ENCODE measurements at regions not wholly inside any gene's neighbourhood (a gene's known extent, or its start where the extent isn't known, plus 50 kb on each side); places are given as distances from the start of the nearest gene placed in this dataset.

DNA sequence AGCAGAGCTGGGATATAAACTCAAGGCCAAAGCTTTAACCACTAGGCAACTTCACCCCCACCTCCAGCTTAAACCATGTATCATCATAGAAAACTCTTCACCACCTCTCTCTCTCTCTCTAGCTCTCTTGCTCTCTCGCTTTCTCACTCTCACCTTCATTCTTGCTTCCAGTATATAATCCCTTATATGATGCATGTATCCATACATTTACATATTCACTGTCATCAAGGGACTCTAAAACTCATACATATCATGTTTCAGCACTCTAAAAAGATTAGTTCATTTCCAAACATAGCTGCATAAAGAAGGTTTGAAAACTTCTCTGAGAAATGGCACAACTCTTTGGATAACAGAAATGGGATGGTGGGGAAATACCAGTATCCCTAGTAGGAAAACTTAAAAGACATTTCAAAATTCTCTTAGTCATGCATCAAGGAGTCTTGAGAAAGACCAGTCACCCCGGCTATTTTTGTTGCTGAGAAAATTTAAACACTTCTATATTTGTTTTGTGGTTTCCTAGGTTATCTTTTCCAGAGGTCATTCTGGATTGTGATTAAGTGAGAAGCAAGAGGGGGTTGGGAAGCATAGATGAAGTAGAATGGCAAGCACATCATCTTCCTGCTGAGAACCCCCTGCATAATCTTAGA, 447.8 kb upstream of the THBS1 start:
- TF ChIP-seq, protein P1, sequence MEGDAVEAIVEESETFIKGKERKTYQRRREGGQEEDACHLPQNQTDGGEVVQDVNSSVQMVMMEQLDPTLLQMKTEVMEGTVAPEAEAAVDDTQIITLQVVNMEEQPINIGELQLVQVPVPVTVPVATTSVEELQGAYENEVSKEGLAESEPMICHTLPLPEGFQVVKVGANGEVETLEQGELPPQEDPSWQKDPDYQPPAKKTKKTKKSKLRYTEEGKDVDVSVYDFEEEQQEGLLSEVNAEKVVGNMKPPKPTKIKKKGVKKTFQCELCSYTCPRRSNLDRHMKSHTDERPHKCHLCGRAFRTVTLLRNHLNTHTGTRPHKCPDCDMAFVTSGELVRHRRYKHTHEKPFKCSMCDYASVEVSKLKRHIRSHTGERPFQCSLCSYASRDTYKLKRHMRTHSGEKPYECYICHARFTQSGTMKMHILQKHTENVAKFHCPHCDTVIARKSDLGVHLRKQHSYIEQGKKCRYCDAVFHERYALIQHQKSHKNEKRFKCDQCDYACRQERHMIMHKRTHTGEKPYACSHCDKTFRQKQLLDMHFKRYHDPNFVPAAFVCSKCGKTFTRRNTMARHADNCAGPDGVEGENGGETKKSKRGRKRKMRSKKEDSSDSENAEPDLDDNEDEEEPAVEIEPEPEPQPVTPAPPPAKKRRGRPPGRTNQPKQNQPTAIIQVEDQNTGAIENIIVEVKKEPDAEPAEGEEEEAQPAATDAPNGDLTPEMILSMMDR (IDR thresholded peaks at IDR 0.05; ENCODE audit: low read length): no peak
- TF ChIP-seq EZH2 (IDR thresholded peaks at IDR 0.05; ENCODE audit: borderline replicate concordance, low read length): no peak
